OCI-LY1 (cell line): ENCODE measurements at regions not wholly inside any gene's neighbourhood (a gene's known extent, or its start where the extent isn't known, plus 50 kb on each side); places are given as distances from the start of the nearest gene placed in this dataset.

Experiments used
- CTCF ChIP-seq: fragments of 200-600 bp; sonication (generic), shearing (Covaris generic); IDR thresholded peaks from 2 replicates; pipeline ENCODE4 v1.5.1; 2017; ENCODE audit warnings: mild to moderate bottlenecking, antibody characterized with exemption, low read length, moderate library complexity, mixed read lengths
- EZH2 ChIP-seq: fragments of 200-600 bp; sonication (generic), shearing (Covaris generic); IDR thresholded peaks from 2 replicates; pipeline ENCODE4 v1.8.0; 2017; ENCODE audit warnings: borderline replicate concordance, mixed run types, mild to moderate bottlenecking, antibody characterized with exemption, low read length, moderate library complexity, mixed read lengths

GRCh38 chr3:23720059-23720458 is 85.7 kb upstream of the UBE2E1 start:
- TF ChIP-seq CTCF (no peak), EZH2 (no peak)
